AML-193 (cell line): ENCODE measurements at regions not wholly inside any gene's neighbourhood (a gene's known extent, or its start where the extent isn't known, plus 50 kb on each side); places are given as distances from the start of the nearest gene placed in this dataset.
A peak's percentile ranks its signal among the peaks of the same experiment; 100 is the strongest.

Source experiments
- DNase-seq, 2 experiments: peaks; one replicate each; lab custom pipeline; 2025; lab: John Stamatoyannopoulos, UW

DNA sequence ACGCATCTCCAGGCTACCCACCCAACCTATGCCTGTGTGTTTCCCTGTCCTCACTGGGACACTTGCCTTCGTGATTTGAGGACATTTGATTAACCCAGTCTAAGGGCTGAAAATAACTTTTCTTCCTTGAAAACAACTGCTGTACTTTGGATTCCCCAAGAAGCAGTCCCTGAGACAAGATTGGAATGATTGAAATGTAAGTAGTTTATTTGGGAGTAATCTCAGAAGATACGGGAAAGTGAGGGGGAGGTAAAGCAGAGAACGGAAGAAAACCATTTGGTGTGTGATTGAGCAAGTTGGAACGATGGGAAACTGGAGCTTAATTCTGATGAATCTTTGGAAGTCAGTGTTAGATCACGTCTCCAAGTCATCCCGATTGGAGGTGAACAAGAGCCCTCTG is 143.8 kb upstream of the LMCD1 start:
- no peak for DNase-seq

DNA sequence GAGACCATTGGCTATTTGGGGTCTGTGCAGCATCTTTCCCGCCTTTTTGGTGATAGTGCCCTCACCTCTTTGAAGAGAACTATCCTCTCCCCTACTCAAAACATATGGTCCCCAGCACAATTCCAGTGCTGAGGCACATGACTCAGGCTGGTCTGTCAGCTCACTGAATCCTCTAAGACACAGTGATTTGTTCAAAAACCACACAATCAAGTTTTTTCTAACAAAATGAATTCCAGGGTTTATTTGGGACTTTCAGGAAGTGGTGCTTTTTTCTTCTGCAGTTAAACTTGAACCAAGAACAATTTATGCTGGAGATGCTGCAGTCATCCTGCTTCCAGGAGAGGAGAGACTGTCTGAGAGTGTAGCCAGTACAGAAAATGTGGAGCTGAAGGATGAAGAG is 142.5 kb upstream of the LMCD1 start:
- DNase-seq = no peak

DNA sequence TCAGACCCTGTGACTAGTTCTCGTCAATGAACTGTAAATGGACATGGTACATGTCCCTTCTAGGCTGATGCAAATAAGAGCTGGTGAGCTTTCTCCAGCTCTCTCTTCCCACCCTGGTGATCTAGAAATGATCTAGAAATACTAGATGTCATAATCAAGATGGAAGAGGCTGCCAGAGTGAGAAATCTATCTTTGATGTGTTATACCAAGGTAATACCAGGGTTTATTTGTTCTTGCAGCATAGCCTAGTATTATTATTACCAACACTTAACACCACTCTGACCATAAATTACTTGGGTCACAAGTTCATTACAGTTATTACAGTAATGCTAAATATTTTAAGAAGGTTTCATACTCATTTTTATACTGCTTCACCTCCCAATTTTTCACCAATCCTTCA is 138.4 kb upstream of the LMCD1 start:
- DNase-seq = no peak

DNA sequence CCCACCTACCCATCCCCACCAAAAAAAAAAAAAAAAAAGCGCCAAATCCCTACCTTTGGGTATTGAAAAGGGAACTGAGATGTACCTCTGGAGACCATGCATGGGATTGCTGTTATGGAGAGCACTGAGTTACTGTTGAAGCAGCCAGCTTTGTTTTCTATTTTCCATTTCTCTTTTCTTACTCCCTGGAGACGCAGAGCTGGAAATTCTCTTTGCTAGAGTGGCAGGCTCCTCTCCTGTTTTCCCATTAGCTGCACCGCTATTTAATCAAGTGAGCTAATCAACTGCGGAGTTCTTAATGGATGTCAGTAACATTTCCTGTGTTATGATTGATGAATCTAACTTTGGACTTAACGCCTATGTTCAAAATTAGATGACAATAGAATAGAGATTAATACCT is 136.1 kb upstream of the LMCD1 start:
- DNase-seq = no peak

DNA sequence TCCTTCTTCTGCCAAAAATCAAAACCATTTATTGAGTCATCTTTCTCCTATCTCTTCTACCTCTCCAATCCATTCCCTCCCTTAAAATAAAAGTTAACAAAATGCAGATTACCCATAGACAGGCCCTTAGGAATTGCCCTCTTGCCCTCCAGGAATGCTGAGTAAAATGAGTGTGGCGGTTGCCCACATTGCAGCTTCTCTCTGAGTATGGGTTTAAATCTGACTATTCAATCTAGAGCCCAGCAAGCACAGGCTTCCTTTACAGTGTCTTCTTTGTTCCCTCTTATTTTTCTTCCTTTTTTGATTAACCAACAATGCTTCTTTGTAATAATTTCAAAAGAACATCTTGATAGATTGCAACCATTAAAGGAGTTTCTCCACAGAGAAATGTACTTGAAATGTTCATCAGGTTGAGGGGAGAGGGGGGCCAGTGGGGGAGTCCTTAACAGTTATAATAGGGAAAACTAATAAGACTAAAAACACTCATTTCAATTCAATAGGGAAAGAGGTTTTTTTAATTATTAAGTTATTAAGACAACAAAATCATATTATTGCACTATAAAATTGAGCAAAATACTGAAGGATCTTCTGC is 135.3 kb upstream of the LMCD1 start:
- no peak for DNase-seq

DNA sequence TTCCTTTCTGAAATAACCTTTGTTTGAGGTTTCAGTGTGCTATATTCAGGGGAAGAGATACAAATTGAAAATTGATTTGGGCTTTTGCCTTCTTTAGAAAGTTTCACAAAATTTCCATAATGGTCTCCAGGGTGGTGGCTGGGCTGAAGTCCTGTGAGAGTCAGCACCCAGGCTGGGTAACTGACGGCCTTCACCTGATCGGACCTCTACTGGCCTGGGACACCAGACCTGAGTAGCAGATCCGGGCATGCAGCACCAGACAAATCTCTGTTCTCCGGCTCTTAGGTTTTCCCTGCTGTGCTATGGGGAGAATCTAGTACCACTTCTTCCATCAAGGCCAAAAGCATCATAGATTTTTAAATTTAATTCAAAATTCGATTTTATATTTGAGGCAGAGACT is 133.0 kb upstream of the LMCD1 start:
- DNase-seq = no peak

DNA sequence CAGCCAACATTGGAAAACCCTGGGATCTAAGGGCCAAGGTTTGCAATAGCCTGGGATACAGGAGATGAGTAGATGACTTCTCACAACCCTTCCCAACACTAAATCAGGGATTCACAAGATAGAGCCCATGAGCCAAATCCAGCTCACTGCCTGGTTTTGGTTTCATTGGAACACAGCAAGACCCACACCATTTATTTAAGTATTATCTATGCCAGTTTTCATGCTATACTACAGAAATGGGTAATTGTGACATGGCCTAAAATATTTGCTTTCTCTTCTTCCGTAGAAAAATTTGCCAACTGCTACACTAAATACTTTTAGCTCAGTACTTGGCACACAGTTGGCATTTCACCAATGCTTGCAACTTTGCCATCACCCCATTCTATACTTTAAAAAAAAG is 132.0 kb upstream of the LMCD1 start:
- DNase-seq = no peak

DNA sequence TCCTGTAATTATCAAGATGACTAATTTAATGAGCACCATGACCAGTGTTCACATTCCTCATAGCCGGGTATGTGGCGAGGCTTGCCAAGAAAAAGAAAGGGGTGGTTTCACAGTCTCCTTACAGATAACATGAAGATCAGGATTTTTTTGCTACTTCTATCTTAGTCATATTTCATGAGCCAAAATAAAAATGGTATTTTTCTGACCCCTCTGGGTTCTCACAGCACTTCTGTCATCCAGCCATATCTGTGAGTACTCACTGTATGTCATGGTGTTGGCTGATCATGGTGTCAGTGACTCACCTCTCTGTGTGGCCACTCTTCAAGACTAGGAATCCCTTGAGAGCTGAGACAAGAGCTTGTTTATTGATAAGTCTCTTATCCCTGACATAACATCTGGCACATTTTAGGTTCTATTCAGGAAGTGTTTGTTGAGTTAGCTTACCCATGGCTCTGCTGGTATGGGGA is 130.5 kb upstream of the LMCD1 start:
- DNase-seq = no peak

DNA sequence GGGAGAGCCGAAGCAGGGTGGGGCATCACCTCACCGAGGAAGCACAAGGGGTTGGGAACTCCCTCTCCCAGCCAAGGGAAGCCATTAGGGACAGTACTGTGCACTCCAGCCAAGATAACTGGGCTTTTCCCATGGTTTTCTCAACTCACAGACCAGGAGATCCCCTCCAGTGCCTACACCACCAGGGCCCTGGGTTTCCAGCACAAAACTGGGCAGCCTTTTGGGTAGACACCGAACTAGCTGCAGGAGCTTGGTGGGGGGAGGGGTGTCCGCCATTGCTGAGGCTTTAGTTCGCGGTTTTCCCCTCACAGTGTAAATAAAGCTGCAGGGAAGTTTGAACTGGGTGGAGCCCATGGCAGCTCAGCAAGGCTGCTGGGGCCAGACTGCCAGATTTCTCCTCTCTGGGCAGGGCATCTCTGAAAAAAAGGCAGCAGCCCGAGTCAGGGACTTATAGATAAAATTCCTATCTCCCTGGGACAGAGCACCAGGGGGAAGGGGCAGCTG is 129.6 kb upstream of the LMCD1 start:
- no peak for DNase-seq

DNA sequence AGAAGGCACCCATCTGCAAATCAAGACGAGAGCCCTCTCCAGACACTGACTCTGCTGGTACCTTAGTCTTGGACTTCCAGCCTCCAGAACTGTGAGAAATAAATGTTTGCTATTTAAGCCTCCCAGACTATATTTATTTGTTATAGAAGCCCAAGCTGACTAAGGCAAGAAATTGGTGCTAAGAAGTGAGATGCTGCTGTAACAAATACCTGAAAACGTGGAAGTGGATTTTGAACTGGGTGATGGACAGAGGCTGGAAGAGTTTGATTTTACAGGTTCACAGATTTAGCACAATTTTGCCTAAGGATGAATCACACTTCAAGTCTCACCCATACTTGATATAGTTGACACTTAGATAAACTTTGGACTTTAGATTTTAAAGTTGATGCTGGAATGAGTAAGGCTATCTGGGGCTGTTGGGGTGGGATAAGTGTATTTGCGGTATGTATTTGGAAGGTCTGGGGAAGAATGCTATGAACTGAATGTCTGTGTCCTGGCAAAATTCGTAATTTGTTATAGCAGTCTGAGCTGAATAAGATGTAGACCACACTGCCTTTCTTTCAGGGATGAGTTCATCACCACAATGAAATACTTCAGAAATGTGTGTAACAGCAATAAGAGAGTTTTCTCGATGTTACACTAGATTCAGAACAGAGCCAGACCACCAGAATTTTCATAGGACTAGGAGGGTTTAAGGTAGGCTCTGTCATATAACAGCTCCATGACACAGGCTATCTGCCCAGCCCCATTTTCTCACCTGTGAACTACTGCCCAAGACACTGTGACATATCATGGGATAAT is 120.5 kb upstream of the LMCD1 start:
- DNase-seq = no peak

DNA sequence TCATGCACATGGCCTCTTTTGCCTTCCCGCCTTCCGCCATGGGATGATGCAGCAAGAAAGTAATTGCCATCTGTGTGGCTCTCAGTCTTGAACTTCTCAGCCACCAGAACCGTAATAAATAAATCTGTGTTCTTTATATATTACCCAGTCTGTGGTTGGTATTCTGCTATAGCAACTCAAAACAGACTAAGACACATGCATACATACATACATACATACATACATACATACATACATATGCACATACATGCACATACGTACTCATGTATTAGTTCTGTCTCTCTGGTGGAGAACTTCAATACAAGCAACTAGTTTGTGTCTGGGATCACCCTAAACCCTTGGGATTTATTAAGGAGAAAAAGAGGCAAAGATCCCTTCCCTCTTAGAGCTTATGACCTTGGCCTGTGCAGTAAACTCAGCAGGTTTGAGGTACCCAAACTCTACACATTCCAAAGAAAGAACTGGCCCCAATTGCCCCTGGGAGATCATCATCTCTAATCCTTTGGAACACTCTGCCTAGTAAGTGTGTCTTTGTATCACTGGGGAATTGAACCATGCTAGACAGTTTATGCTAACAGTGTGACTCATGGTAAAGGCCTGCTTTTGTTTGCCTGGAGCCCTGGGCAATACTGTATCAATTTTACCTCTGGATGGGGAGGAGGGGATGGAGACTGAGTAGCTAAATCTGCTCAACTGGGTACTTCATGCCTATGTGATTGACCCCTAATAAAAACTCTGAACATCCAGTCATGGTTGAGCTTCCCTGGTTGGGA is 115.6 kb upstream of the LMCD1 start:
- DNase-seq = no peak

DNA sequence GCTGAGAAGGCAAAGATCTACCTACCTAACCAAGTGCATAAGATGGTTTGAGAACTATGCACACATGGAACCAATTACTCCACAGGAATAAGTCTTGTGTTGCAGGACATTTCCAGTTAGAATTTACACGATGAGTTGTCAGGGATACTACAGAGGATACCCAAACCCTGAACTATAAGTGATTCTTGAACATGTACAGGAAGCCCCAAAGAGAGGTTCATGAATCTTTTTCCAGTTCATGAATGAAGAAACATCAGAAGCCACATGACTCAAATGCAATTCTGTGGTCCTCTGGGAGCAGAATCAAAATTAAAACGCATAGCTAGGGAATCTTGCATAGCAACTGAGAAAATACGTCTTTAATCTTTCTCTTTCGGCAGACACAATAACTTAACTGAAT is 114.1 kb upstream of the LMCD1 start:
- no peak for DNase-seq

DNA sequence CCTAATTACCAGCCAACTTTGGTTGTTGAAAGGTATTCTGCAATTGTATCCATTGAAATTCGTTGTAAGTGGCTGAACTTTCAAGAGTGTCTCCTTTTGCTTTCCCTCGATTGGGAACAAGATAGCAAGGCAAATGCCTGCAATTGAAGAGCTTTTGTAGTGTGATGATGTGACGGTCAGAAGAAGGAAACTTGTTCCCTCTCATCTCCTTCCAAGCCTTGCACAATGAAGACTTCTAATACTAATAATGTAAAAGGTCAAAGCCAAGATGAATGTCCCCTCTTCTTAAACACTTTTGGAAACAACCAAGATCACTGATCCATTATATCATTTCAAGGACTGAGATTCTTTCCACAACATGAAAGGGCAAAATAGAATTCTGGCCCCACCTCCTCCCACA is 101.9 kb upstream of the LMCD1 start:
- DNase-seq = no peak

DNA sequence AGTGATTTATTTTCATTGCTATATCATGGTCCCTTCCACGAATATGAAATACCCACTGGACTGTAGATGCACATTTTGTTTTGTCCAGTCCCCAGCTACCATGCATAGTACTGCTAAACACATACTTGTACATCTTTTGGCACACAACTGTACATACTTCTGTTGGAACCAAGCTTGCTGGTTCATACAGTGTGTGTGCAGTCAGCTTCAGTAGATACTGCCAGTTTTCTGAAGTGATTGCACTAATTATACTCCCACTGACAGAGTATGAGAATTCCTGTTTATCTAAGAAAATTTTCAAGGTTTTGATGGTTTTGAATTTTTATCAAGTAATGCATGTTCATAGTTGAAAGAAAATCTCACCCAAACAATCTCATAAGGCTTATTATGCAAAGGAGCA is 100.7 kb upstream of the LMCD1 start:
- no peak for DNase-seq

DNA sequence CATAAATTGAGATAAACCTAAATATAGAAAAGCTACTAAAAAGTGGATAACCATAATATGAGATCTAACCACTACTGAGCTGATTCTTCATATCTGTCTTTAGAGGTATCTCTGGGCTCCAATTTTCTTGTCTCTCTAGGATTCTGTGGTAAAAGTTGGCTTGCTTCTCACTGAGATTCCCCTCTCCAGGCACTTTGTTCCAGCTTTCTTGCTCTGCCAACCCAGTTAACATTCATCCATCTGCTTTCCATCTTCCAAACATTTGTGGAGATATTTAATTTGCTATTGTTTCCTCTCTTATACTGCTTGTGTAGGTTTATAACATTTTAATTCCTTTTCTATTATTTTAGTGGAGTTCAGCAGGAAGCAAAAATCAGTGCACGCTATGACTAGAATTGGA is 97.6 kb upstream of the LMCD1 start:
- no peak for DNase-seq

DNA sequence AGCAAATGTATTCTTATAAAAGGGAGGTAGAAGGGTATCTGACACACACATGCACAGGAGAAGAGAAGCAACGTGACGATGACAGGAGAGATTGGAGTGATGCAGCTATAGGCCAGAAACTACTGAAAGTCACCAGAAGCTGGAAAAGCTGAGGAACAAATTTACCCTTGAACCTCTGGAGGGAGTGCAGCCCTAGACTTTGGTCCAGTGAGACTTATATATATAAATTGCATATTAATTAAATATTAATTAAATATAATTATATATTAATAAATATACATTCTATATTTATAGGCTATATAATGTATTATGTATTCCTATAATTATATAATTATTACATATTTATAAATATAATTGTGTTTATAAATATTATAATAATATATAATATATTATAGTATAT is 96.5 kb upstream of the LMCD1 start:
- DNase-seq = no peak

DNA sequence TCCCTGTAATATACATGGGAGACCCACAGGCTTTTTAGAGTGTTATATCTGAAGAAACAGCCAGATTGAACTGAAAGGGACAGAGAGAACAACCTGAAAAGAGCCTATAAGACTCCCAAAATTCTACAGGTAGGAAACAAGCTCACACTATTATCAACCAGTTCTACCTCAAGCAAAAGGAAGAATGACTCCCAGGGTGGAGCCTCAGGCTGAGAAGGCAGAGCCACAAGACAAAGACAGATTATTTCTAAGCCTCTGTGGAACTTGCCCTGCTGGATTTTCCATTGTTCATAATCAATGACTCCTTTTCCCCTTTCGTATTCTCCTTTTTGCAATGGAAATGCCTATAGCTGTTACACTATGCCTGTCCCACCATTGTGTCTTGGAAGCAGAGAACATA is 95.1 kb upstream of the LMCD1 start:
- no peak for DNase-seq

DNA sequence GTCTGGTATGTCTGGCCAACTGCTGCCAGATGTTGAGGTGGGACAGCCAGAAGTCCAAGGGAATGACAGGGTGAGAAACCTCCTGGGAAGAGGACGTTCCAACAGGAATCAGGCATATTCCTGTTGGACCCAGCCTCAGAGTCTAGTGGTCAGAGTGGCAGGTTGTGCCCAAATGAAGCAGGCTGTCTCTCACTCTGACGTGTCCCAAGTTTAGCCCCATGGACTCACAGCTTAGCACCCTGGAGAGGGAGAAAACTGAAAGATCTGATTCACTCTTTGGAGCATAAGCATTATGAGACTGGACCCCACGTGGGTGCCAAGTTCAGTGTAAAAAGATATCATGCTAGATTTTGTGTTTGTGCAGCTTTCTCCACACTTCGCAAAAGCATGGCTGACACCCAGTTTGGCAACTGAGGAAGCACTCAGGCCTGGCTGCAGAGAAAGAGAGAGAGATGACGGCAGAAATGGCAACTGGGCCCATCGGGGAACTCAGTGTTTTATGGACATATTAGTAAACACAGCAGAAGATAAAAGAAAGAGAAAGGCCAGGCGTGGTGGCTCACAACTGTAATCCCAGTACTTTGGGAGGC is 88.2 kb upstream of the LMCD1 start:
- DNase-seq = no peak

DNA sequence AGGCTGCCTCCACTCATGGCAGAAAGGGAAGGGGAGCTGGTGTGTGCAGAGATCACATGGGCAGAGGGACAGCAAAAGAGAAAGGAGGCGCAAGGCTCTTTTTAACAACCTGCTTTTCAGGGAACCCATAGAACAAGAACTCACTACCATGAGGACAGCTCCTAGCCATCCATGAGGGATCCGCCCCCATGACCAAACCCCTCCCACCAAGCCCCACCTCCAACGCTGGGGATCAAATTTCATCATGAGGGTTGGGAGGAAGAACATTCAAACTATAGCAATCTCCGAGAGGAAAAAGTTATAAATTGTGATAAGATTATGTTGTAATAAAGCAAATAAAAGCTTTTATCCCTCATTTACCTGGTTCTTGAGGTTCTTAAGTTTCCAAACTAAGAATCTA is 84.7 kb upstream of the LMCD1 start:
- no peak for DNase-seq

DNA sequence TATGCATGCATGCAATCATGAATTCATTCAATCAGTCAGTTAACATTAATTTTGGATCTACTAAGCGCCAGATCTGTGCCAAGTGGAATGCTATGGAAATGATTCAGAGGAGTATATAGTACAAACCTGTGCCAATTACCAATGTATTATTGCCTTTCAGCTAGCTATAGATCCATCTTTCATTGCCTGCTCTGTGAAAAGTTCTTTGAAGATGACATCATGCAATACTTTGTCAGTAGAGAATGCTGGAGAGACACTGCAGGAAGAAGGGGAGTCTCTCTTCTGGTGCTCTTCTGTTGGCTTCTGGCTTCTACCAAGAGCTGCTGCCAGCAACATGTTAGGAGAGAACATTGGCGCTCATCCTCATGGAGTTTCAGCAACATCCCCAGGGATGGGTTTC is 81.0 kb upstream of the LMCD1 start:
- DNase-seq = no peak

DNA sequence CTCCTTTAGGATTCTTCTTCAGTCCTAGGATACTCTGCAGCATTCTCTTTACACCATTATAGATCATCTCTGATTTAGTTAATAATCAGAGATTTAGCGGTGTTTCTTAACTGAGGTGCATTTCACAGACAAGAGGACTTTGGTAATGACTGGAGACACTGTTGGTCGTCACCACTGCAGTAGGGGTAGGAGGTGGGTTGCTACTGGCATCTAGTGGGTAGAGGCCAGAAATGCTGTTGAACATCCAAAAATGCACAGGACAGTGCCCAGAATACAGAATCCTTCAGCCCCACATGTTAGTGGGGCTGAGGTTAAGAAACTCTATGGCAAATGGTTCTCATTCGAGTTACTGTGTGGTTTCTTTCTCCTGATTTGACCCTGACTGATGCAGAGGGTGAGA is 80.4 kb upstream of the LMCD1 start:
- peak in 1 of 2 experiments; percentile 4 for DNase-seq

DNA sequence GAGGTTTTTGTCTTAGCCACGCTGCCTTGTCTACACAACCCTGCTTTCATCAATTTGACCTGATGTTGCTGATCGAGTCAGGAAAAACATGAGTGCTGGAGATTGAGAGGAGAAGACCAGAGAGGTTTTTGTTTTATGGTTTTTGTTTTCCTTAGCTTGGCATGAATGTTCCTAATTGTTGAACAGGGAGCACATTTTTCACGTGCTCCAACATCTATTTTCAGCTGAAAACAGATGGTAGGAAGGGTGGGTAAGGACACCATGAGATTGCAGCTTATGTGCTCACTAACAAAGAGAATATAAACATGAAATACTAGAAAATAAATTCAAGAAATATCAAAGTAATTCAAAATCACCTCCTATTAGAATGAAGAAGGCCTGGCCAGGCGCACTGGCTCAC is 79.9 kb upstream of the LMCD1 start:
- no peak for DNase-seq

DNA sequence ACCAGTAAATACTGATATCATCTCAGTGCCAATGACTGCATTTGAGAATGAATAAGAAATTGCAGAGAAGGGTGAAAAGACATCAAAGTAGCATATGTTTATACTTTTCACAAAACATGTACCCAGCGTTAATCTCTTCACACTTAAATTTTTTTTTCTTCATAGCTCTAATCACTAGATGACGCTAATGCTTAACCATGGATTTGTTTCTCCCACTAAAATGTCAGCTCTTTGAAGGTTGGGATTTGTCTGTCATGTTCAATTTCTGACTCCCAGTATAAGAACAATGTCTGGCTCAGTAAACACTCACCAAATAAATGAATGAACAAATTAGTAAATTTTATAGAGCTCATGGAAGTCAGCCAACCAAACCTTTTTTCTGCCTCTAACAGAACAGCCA is 78.3 kb upstream of the LMCD1 start:
- no peak for DNase-seq
